GM21515 (cell line): ENCODE measurements at regions not wholly inside any gene's neighbourhood (a gene's known extent, or its start where the extent isn't known, plus 50 kb on each side); places are given as distances from the start of the nearest gene placed in this dataset.

ENCODE experiments used
- ATAC-seq: cut with Tn5 transposase; IDR thresholded peaks from one replicate; pipeline ENCODE4 v1.9.1; 2021; ENCODE audit not compliant: unreplicated experiment

- no peak for ATAC-seq
Observed at GRCh38 chr6:14723535-14724086, 522.3 kb upstream of the JARID2 start.

GRCh38 chr6:14724549-14724948, 521.3 kb upstream of the JARID2 start:
- ATAC-seq: no peak

DNA sequence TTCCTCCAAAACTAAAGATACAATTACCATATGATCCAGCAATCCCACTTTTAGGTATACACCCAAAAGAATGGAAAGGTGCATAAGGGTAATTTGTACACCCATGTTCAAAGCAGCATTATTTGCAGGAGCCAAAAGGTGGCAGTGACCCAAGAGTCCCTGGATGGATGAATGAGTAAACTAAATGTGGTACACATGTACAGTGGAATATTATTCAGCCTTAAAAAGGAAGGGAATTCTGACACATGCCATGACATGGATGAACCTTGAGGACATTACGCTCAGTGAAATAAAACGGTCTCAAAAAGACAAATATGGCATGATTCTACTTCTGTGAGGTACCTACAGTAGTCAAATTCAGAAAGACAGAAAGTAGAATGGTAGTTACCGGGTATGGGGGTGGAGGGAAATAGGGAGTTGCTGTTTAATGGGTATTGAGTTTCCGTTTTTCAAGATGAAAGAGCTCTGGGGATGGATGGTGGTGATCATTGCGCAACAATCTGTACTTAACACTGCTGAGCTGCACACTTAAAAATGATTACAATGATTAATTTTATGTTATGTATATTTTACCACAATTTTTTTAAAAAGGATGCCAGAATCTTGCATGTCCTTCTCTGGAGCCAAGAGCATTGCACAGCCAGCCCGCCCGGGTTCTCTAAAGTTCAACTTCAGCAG, 518.9 kb upstream of the JARID2 start:
- no peak for ATAC-seq

- no peak for ATAC-seq
Observed at GRCh38 chr6:14727494-14728395, 518.1 kb upstream of the JARID2 start.

DNA sequence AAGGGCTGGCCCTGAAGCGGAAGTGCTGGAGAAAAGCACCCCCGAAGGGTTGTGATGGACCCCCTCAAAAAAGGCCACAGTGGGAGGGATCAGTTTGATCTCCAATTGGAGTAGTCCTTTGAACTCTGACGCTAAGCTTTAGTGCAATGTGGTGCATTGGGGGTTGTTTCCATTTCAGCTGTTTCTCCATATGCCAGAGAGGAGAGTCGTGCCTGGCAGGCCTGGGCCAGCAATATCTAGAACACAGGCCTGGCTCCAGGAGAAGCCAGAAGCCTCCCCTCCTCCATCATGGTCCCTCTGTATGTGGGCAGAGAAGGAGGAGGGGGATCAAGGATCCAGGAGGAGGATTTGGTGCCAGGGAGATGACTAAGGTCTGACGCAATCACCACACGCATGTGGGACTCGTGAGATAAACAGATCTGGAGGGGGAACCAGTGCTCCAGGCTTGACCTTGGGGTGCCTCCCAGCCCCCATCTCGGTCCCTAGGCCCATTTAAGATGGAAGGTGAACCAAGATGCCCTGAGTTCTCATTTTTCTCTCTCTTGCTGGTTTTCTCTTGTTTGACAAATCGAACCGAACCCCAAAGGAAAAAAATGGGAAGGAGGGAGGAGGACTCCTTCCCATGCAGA, 517.4 kb upstream of the JARID2 start:
- no peak for ATAC-seq

- peak; percentile 52 for ATAC-seq
Observed at GRCh38 chr6:14729129-14729871, 516.6 kb upstream of the JARID2 start.

- ATAC-seq: no peak
Observed at GRCh38 chr6:14730654-14731053, 515.2 kb upstream of the JARID2 start.

DNA sequence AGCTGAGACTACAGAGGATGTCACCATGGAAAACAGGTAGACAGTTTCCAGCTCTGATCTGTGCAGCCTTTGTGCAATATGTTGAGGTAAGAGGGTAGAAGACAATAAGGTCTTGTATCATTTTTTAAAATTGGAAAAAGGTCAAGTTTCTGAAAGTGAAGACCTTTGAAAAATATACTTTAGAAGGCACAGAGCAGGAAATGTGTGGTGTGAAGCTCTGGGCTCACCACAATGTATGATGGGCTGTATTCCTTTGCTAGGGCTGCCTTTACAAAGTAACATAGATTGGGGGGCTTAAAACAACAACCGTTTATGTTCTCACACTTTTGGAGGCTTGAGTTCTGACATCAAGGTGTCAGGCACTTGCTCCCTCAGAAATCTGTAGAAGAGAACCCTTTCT, 514.3 kb upstream of the JARID2 start:
- no peak for ATAC-seq

DNA sequence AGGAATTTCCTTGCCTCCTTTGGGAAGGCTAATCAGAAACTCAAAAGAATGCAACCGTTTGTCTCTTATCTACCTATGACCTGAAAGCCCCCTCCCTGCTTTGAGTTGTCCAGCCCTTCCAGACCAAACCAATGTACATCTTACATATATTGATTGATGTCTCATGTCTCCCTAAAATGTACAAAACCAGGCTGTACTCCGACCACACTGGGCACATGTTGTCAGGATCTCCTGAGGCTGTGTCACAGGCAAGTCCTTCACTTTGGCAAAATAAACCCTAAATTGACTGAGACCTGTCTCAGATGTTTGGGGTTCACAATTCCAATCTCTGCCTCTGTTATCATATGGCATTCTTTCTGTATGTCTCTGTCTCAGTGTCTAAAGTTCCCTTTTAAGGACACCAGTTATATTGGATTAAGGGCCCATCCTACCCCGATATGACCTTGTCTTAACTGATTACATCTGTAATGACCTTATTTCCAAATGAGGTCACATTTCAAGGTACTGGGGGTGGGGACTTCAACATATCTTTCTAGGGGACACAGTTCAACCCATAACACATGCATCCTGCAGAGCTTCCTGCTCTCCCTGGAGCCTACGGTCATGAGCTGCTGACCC, 513.5 kb upstream of the JARID2 start:
- ATAC-seq: no peak

DNA sequence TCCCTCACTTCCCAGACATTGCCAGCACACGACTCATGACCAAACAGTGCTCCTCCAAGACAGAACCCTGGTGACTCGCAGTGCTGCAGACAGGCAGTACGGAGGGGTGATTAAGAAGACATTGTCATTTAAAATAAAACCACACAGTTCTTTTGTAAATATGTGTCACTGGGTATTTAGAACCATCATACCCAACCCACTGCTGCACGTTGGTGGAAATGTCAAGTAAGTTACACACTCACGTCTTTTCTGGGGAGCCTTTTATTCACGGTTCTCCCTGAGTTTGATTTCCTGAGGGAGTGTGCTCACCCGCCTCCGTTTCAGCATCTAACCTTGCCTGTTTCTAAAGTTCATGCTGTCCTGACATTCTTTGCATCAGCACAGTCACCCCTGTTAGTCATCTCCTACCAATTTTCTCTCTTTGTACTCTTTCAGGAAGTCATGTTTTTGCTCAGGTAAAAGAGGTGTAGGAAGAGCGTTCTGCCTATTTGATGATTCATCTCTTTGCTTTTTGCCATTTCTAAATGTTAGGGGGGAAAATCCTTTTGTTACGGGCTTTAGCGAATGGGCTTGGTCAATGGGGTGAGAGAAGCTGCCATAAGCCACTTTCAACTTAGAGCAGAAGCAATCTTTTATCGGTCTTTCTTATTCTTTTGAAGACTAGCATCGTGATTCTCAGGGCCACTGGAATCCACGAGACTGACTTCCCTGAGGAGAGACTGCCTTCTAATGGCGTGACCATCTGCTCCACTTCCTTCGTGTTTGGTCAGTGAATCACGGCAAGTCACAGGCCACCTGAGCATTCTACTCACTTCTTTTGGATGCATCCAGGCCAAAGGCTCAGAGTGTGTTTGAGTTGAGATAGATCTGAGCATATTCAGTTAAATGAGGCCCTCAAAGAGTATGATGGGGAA, 512.8 kb upstream of the JARID2 start:
- ATAC-seq: no peak

- ATAC-seq: no peak
Observed at GRCh38 chr6:14734052-14734415, 511.8 kb upstream of the JARID2 start.

- ATAC-seq: peak; percentile 79
Observed at GRCh38 chr6:14734416-14735340, 511.2 kb upstream of the JARID2 start.

- ATAC-seq: no peak
Observed at GRCh38 chr6:14735956-14736486, 509.8 kb upstream of the JARID2 start.

DNA sequence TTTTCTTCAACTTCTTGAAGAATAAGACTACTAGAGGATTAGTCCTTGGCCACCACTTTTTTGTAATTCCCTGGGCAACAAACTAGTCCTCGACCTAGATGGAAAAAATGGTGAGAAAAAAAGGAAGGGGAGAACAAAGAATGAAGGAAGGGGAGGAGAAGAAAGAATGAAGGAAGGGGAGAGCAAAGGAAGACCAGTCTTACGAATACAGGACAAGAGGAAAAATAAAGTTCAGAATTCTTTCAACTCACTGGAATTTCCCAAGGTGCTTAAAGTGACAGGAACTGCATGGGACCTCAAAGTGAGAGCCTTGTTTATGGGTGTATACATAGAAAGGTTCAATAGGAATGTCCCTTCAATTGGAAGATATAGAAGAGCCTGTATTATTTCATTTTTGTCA, 509.3 kb upstream of the JARID2 start:
- ATAC-seq: no peak

DNA sequence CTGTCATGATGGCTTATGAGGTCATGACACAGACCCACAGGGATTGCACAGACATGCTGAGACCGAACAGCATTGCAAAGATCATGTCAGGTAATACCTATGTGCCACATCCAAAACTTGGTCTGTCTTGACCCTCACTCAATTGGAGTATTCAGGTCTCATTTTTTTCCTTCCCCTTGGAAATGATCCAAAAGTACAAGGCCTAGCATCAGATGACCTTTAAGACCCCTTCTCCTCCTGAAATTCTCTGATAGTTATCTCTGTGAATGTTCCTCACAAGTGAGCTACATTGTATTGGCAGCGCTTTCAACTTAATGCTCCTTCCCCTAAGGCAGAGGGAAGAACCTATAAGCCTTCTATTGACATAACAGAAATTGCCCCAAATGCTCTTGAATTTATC, 507.4 kb upstream of the JARID2 start:
- ATAC-seq: no peak

- no peak for ATAC-seq
Observed at GRCh38 chr6:14738933-14739332, 506.9 kb upstream of the JARID2 start.

DNA sequence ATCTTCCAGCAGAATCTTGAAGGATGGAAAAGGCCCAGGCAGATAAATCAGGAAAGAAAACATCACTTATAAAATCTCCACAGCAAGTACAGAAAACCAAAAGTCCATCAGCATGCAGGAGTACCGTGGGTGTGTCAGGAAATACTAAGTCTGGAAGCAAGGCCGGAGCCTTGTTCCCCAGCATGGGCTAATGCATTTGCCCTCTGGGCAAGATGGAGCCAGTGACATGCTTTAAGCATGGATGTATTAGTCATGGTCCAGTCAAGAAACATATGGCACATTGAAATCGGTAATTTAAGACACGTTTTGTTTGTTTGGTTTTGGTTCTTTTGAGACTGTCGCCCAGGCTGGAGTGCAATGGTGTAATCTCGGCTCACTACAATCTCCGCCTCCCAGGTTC, 506.0 kb upstream of the JARID2 start:
- ATAC-seq: no peak

DNA sequence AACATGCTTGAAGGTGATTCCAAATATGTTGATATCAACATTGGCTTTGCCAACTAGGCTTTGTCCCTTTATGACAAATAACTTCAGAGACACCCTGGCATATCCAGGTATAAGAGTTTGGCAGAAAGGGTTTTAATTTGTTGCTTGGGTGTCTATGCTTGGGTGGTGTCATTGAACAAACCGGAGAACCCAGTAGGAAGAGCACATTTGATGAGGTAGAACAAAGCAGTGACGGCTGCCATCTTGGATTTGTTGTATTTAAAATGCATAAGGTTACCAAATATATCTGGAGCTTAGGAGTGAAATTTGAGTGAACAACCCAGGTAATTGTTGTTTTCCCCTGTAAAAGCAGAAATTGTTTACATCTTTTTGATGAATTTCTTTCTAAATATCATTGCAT, 503.7 kb upstream of the JARID2 start:
- no peak for ATAC-seq
